CD4-positive, alpha-beta T cell (primary cell): ENCODE measurements at regions not wholly inside any gene's neighbourhood (a gene's known extent, or its start where the extent isn't known, plus 50 kb on each side); places are given as distances from the start of the nearest gene placed in this dataset.

Source experiments
- ATAC-seq: fragments of 200-7000 bp; cut with Tn5 transposase; one replicate; pipeline ENCODE4 v1.10.0; 2022; ENCODE audit warnings: mild to moderate bottlenecking; ENCODE audit not compliant: poor library complexity
- CTCF ChIA-PET: fragments of 350-600 bp; sonication (Branson Sonifier 250); formaldehyde crosslinking; loops from one replicate; lab custom pipeline; 2021; ENCODE audit warnings: antibody characterized with exemption, inconsistent platforms; lab: Charles Lee
- POLR2A ChIA-PET: fragments of 350-600 bp; sonication (Branson Sonifier 250); formaldehyde crosslinking; loops from one replicate; lab custom pipeline; 2021; ENCODE audit warnings: antibody characterized with exemption, inconsistent platforms; lab: Charles Lee
- DNase-seq, 14 experiments: peaks; one replicate each; pipeline ENCODE4 v3.0.0-alpha.2; 2013 to 2020; ENCODE audit warnings: mixed read lengths in 2 of 14
- H3K27ac ChIP-seq, 2 donors: one replicate each; pipeline versions ENCODE4 v1.5.1 to v1.7.0; 2013; ENCODE audit warnings: low read length in 2 of 2, low read depth in 1 of 2, mild to moderate bottlenecking in 1 of 2
- H3K27me3 ChIP-seq, 2 experiments: 1 replicate in 1 of 2; 2 replicates in 1 of 2; pipeline versions ENCODE4 v1.6.1 to v1.7.0; 2013; ENCODE audit warnings: low read length in 2 of 2, control low read depth in 1 of 2, mild to moderate bottlenecking in 1 of 2, moderate library complexity in 1 of 2; ENCODE audit not compliant: insufficient read depth in 2 of 2, control insufficient read depth in 1 of 2
- H3K36me3 ChIP-seq: one replicate; pipeline ENCODE4 v1.6.1; 2013; ENCODE audit warnings: low read length, control low read depth; ENCODE audit not compliant: insufficient read depth
- H3K4me1 ChIP-seq: one replicate; pipeline ENCODE4 v1.6.1; 2013; ENCODE audit warnings: low read length, control low read depth; ENCODE audit not compliant: insufficient read depth
- H3K4me3 ChIP-seq: one replicate; pipeline ENCODE4 v1.5.1; 2013; ENCODE audit warnings: mild to moderate bottlenecking, low read length, moderate library complexity
- H3K9me3 ChIP-seq, 2 experiments: 1 replicate in 1 of 2; 2 replicates in 1 of 2; pipeline versions ENCODE4 v1.6.1 to v1.7.0; 2013; ENCODE audit warnings: low read length in 2 of 2, mild to moderate bottlenecking in 2 of 2, control low read depth in 1 of 2, moderate library complexity in 1 of 2; ENCODE audit not compliant: control insufficient read depth in 1 of 2, insufficient read depth in 1 of 2
- H3K27ac Mint-ChIP-seq: one replicate; pipeline ENCODE4 v1.8.0; 2020; ENCODE audit warnings: mixed read lengths
- H3K27me3 Mint-ChIP-seq: one replicate; pipeline ENCODE4 v1.8.0; 2021; ENCODE audit warnings: mixed read lengths
- H3K36me3 Mint-ChIP-seq: one replicate; pipeline ENCODE4 v1.8.0; 2021; ENCODE audit warnings: low read depth, mixed read lengths
- H3K4me1 Mint-ChIP-seq: one replicate; pipeline ENCODE4 v1.8.0; 2021; ENCODE audit warnings: low read depth, mixed read lengths
- H3K4me3 Mint-ChIP-seq: one replicate; pipeline ENCODE4 v1.8.0; 2020; ENCODE audit warnings: mild to moderate bottlenecking, mixed read lengths
- H3K9me3 Mint-ChIP-seq: one replicate; pipeline ENCODE4 v1.8.0; 2020; ENCODE audit warnings: mixed read lengths
- CTCF ChIP-seq: fragments of 200-600 bp; IDR thresholded peaks from one replicate; pipeline ENCODE4 v1.8.0; 2022; ENCODE audit warnings: antibody characterized with exemption, mild to moderate bottlenecking
- intact Hi-C, 2 experiments: fragments of 100-400 bp; cut with DNase I in 1 of 2; cut with micrococcal nuclease in 1 of 2; formaldehyde crosslinking; loops; one replicate each; pipeline versions ENCODE4 v1.15.1 to v1.9.0; 2023 to 2025; cut with DNase I, micrococcal nuclease

GRCh38 chr11:16612566-16613261, 125.7 kb upstream of the C11orf58 start:
- Histone ChIP-seq H3K4me3 (no peak overlapping the region), H3K9me3 (peaks cover 6 to 31% of the 10 kb centered on the region in 2 experiments), H3K27ac (no peak overlapping the region), H3K36me3 (no peaks in the 10 kb centered on the region), H3K4me1 (peaks cover 24% of the 10 kb centered on the region), H3K27me3 (peaks cover 67 to 89% of the 10 kb centered on the region in 2 experiments)
- H3K36me3 Mint-ChIP-seq: no peaks in the 10 kb centered on the region
- peaks cover 61% of the 10 kb centered on the region for H3K27me3 Mint-ChIP-seq
- ATAC-seq: no peak
- POLR2A ChIA-PET: no interaction called here
- H3K27ac Mint-ChIP-seq: no peak overlapping the region
- intact Hi-C loops: loop anchor here (5.0 to 10.0 kb wide), 4 partner anchors 668 to 1508 kb away; no protein-coding TSS in a partner anchor
- no peak for TF ChIP-seq CTCF
- CTCF ChIA-PET: no interaction called here
- no peaks in the 10 kb centered on the region for H3K9me3 Mint-ChIP-seq
- peak in 1 of 14 experiments; percentile 2 for DNase-seq
- H3K4me3 Mint-ChIP-seq: peak overlapping the region; percentile 79
- H3K4me1 Mint-ChIP-seq: peaks cover 34% of the 10 kb centered on the region

- Mint-ChIP-seq H3K27me3 (peaks cover 56% of the 10 kb centered on the region), H3K4me3 (peak overlapping the region; percentile 3), H3K36me3 (no peaks in the 10 kb centered on the region), H3K4me1 (peaks cover 34% of the 10 kb centered on the region), H3K27ac (no peak overlapping the region), H3K9me3 (no peaks in the 10 kb centered on the region)
- H3K36me3 ChIP-seq: no peaks in the 10 kb centered on the region
- TF ChIP-seq CTCF: no peak
- no peak overlapping the region for H3K27ac ChIP-seq
- ATAC-seq: no peak
- peaks cover 74 to 92% of the 10 kb centered on the region in 2 experiments for H3K27me3 ChIP-seq
- peaks cover 6 to 38% of the 10 kb centered on the region in 2 experiments for H3K9me3 ChIP-seq
- CTCF ChIA-PET: no interaction called here
- intact Hi-C loops: loop anchor here (5.0 to 10.0 kb wide), 4 partner anchors 667 to 1507 kb away; no protein-coding TSS in a partner anchor
- H3K4me1 ChIP-seq: peaks cover 31% of the 10 kb centered on the region
- POLR2A ChIA-PET: no interaction called here
- DNase-seq: peak in 1 of 14 experiments; percentile 2
- H3K4me3 ChIP-seq: no peak overlapping the region
Measured at GRCh38 chr11:16611926-16612565, 126.4 kb upstream of the C11orf58 start.

GRCh38 chr11:16611401-16611921, 127.0 kb upstream of the C11orf58 start:
- Mint-ChIP-seq H3K36me3 (no peaks in the 10 kb centered on the region), H3K27ac (no peak overlapping the region), H3K4me3 (no peak overlapping the region), H3K4me1 (peaks cover 36% of the 10 kb centered on the region), H3K27me3 (peaks cover 56% of the 10 kb centered on the region), H3K9me3 (no peaks in the 10 kb centered on the region)
- Histone ChIP-seq H3K4me3 (no peak overlapping the region), H3K27ac (no peak overlapping the region), H3K9me3 (peaks cover 6 to 38% of the 10 kb centered on the region in 2 experiments), H3K27me3 (peaks cover 80 to 94% of the 10 kb centered on the region in 2 experiments), H3K36me3 (no peaks in the 10 kb centered on the region), H3K4me1 (peaks cover 37% of the 10 kb centered on the region)
- no peak for TF ChIP-seq CTCF
- intact Hi-C loops: loop anchor here (5.0 to 10.0 kb wide), 4 partner anchors 667 to 1507 kb away; no protein-coding TSS in a partner anchor
- ChIA-PET CTCF (no interaction called here), POLR2A (no interaction called here)
- DNase-seq (no peak), ATAC-seq (no peak)
